K562 (cell line): ENCODE measurements at regions not wholly inside any gene's neighbourhood (a gene's known extent, or its start where the extent isn't known, plus 50 kb on each side); places are given as distances from the start of the nearest gene placed in this dataset.

Experiments used
- CEBPB ChIP-seq: fragments of 450-650 bp; IDR thresholded peaks from 2 replicates; pipeline ENCODE4 v1.6.1; 2016; ENCODE audit warnings: missing genetic modification characterization, missing compliant biosample characterization
- CSDE1 ChIP-seq, 2 experiments: fragments of 450-650 bp; IDR thresholded peaks; 2 replicates each; pipeline ENCODE4 v1.6.1; 2016; ENCODE audit warnings: mild to moderate bottlenecking in 1 of 2
- EP300 ChIP-seq: IDR thresholded peaks from 2 replicates; pipeline ENCODE4 v1.6.1; 2012; ENCODE audit warnings: low read length, improper control_type of control experiment
- MLLT1 ChIP-seq, 2 experiments: fragments of 450-650 bp; IDR thresholded peaks; 2 replicates each; pipeline ENCODE4 v1.6.1; 2016
- NFIC ChIP-seq: fragments of 450-650 bp; IDR thresholded peaks from 2 replicates; pipeline ENCODE4 v1.6.1; 2017; ENCODE audit warnings: mild to moderate bottlenecking, inconsistent platforms
- NFRKB ChIP-seq: fragments of 450-650 bp; IDR thresholded peaks from 2 replicates; pipeline ENCODE4 v1.6.1; 2016; ENCODE audit warnings: low read depth
- PATZ1 ChIP-seq: fragments of 250-450 bp; sonication (Bioruptor Pico); IDR thresholded peaks from 2 replicates; pipeline ENCODE4 v1.5.0; 2020; ENCODE audit warnings: mild to moderate bottlenecking, borderline replicate concordance
- PHF20 ChIP-seq: fragments of 450-650 bp; IDR thresholded peaks from 2 replicates; pipeline ENCODE4 v1.6.1; 2018; ENCODE audit not compliant: partially characterized antibody
- POLR2A ChIP-seq: fragments of 450-650 bp; conservative IDR thresholded peaks from 2 replicates; pipeline ENCODE4 v1.6.1; 2016
- RAD21 ChIP-seq, 2 experiments: fragments of 250-450 bp in 1 of 2; fragments of 450-650 bp in 1 of 2; sonication (Bioruptor Pico) in 1 of 2; formaldehyde crosslinking in 1 of 2; IDR thresholded peaks in 1 of 2; conservative IDR thresholded peaks in 1 of 2; 2 replicates each; pipeline versions ENCODE4 v1.4.0 to v1.8.0; 2020 to 2022; ENCODE audit warnings: mild to moderate bottlenecking in 2 of 2, moderate library complexity in 1 of 2
- SMAD3 ChIP-seq: fragments of 450-650 bp; formaldehyde crosslinking; conservative IDR thresholded peaks from 2 replicates; pipeline ENCODE4 v1.4.0; 2020; ENCODE audit warnings: mild to moderate bottlenecking
- TEAD1 ChIP-seq, 2 experiments: fragments of 450-650 bp in 1 of 2; sonication (generic) in 1 of 2; formaldehyde crosslinking; IDR thresholded peaks; 2 replicates each; pipeline versions ENCODE4 v1.4.0 to v1.8.0; 2020 to 2022; ENCODE audit warnings: mild to moderate bottlenecking in 2 of 2, missing genetic modification reagents in 1 of 2
- ZFX ChIP-seq: sonication (generic); formaldehyde crosslinking; IDR thresholded peaks from 2 replicates; pipeline ENCODE4 v1.8.0; 2022; ENCODE audit warnings: mild to moderate bottlenecking, missing genetic modification reagents, moderate library complexity
- TF ChIP-seq, protein P1 (sequence below), 3 experiments: IDR thresholded peaks in 2 of 3; conservative IDR thresholded peaks in 1 of 3; 2 replicates each; pipeline ENCODE4 v1.5.1; 2011 to 2012; ENCODE audit warnings: low read length in 3 of 3, mild to moderate bottlenecking in 3 of 3, control low read depth in 2 of 3, improper control_type of control experiment in 1 of 3, inconsistent platforms in 1 of 3, low read depth in 1 of 3, mixed read lengths in 1 of 3, moderate library complexity in 1 of 3; ENCODE audit not compliant: insufficient read depth in 2 of 3

DNA sequence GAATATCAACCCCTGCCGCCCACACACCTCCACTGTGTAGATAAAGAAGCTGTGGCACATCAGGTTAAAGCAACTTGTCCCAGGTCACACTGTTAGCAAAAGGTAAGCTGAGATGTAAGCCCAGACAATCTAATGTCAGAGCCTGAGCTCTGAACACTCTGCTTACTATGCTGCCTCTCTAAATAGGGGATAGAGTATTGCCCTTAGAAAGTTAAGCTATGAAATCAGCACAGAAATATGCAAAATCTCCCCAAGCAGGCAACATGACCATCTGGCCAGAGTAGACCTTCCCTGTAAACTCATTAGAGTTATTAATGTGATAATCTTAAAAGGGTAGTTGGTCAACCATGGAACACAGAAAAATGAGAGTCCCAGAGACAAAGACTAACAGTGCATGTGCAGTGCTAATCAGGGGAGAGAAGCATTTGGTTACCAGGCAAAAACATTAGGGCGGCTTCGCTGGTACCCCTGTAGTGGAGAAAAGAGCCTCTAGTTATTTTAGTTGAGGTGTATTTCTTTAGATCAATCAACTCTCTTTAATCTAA, 171.0 kb downstream of the BTG1 start:
- no peak for TF ChIP-seq RAD21 (CRISPR knock-in tag; conservative IDR thresholded peaks at IDR 0.05 in 1 of 2, IDR thresholded peaks at IDR 0.05 in 1 of 2)
- no peak for TF ChIP-seq NFIC
- no peak for TF ChIP-seq PATZ1
- TF ChIP-seq PHF20, result no peak
- no peak for TF ChIP-seq CSDE1 (IDR thresholded peaks at IDR 0.05)
- no peak for TF ChIP-seq NFRKB
- TF ChIP-seq, protein P1, sequence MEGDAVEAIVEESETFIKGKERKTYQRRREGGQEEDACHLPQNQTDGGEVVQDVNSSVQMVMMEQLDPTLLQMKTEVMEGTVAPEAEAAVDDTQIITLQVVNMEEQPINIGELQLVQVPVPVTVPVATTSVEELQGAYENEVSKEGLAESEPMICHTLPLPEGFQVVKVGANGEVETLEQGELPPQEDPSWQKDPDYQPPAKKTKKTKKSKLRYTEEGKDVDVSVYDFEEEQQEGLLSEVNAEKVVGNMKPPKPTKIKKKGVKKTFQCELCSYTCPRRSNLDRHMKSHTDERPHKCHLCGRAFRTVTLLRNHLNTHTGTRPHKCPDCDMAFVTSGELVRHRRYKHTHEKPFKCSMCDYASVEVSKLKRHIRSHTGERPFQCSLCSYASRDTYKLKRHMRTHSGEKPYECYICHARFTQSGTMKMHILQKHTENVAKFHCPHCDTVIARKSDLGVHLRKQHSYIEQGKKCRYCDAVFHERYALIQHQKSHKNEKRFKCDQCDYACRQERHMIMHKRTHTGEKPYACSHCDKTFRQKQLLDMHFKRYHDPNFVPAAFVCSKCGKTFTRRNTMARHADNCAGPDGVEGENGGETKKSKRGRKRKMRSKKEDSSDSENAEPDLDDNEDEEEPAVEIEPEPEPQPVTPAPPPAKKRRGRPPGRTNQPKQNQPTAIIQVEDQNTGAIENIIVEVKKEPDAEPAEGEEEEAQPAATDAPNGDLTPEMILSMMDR (IDR thresholded peaks at IDR 0.05 in 2 of 3, conservative IDR thresholded peaks at IDR 0.05 in 1 of 3; ENCODE audit: insufficient read depth in 2 of 3, low read depth in 1 of 3, low read length in 3 of 3), result no peak
- TF ChIP-seq CEBPB (tag), result no peak
- no peak for TF ChIP-seq POLR2A
- no peak for TF ChIP-seq EP300
- no peak for TF ChIP-seq MLLT1 (IDR thresholded peaks at IDR 0.05)
- TF ChIP-seq SMAD3 (CRISPR knock-in tag), result no peak
- TF ChIP-seq TEAD1 (CRISPR knock-in tag; IDR thresholded peaks at IDR 0.05), result no peak
- no peak for TF ChIP-seq ZFX
